ENCODE measurements at regions not wholly inside any gene's neighbourhood (a gene's known extent, or its start where the extent isn't known, plus 50 kb on each side); places are given as distances from the start of the nearest gene placed in this dataset.

DNA sequence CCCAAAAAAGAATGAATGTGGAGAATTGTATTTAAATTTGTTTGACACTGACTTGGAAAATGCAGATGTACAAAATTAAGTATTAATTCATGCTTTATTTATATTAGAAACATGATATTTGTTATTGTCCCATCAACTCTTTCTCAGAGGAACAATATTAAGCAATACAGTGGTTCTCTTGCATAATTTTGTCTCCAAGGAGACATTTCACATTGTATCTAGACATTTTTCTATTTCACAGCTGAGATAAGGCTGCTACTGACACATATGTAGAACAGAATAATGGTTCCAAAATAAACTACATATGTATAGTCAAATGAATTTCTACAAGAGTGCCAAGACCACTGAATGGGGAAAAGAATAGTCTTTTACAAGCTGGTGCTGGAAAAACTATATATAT is 427.9 kb upstream of the SPANXN1 start:
- Histone ChIP-seq H3K27ac (no peak overlapping the region), H3K36me3 (no peaks in the 10 kb centered on the region), H3K4me1 (no peaks in the 10 kb centered on the region), H3K27me3 (no peaks in the 10 kb centered on the region), H3K9me3 (peaks cover 0 to 6% (median 0%) of the 10 kb centered on the region in 11 donors), H3K4me3 (no peak overlapping the region)
- ATAC-seq (no peak), DNase-seq (no peak)
- intact Hi-C loops (cut with DNase I) = no loop called here
- TF ChIP-seq, protein P1, sequence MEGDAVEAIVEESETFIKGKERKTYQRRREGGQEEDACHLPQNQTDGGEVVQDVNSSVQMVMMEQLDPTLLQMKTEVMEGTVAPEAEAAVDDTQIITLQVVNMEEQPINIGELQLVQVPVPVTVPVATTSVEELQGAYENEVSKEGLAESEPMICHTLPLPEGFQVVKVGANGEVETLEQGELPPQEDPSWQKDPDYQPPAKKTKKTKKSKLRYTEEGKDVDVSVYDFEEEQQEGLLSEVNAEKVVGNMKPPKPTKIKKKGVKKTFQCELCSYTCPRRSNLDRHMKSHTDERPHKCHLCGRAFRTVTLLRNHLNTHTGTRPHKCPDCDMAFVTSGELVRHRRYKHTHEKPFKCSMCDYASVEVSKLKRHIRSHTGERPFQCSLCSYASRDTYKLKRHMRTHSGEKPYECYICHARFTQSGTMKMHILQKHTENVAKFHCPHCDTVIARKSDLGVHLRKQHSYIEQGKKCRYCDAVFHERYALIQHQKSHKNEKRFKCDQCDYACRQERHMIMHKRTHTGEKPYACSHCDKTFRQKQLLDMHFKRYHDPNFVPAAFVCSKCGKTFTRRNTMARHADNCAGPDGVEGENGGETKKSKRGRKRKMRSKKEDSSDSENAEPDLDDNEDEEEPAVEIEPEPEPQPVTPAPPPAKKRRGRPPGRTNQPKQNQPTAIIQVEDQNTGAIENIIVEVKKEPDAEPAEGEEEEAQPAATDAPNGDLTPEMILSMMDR (IDR thresholded peaks at IDR 0.05) = no peak

DNA sequence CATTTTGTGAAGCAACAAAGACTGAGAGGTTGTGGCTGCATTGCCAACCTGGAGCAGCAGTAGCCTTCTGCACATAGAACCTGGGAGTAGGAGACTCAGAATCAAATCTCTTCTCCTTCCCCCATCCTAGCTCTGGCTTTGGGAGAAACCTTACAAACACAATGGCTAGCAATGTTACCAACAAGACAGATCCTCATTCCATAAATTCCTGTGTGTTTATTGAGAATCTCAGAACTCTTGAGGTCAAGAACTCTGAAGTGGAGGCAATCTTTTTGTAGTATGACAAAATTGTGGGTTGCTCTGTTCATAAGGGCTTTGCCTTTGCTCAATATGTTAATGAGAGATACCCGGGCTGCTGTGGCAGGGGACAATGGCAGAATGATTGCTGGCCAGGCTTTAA is 406.7 kb upstream of the SPANXN1 start:
- Histone ChIP-seq H3K27ac (no peak overlapping the region), H3K4me1 (no peaks in the 10 kb centered on the region), H3K27me3 (no peaks in the 10 kb centered on the region), H3K4me3 (no peak overlapping the region), H3K36me3 (no peaks in the 10 kb centered on the region), H3K9me3 (no peaks in the 10 kb centered on the region)
- WGBS, 2 donors = 24 to 25% methylated on average over 1 of the region's 1 CpG
- no peak for ATAC-seq
- intact Hi-C loops (cut with DNase I) = no loop called here
- TF ChIP-seq, protein P1 (IDR thresholded peaks at IDR 0.05) = no peak
- DNase-seq = no peak

DNA sequence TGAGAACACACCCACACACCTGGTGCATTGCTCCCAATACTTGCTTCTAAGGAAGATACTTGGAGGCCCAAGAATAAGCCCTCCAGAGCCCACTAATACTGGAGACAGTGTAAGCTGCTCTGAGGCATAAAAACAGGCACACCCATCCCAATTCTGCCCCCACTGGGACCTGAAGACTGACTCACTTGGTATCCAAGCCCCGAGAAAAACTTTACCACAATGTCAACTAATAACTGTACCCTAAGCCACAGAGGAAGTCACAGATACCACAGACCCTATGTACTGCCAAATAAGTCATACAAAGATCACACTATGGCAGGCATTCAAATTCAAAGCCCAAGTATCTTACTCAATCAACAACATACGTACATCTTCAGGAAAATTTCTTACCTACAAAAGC is 398.2 kb upstream of the SPANXN1 start:
- no peaks in the 10 kb centered on the region for H3K4me1 ChIP-seq
- DNase-seq (no peak), ATAC-seq (no peak)
- 69 to 79% methylated on average over 2 of the region's 2 CpGs for WGBS, 2 donors
- no peaks in the 10 kb centered on the region for H3K27me3 ChIP-seq
- H3K4me3 ChIP-seq = no peak overlapping the region
- TF ChIP-seq, protein P1 (IDR thresholded peaks at IDR 0.05) = no peak
- intact Hi-C loops (cut with DNase I) = no loop called here
- no peak overlapping the region for H3K27ac ChIP-seq
- H3K9me3 ChIP-seq = peaks cover 0 to 36% (median 0%) of the 10 kb centered on the region in 11 donors
- H3K36me3 ChIP-seq = no peaks in the 10 kb centered on the region

DNA sequence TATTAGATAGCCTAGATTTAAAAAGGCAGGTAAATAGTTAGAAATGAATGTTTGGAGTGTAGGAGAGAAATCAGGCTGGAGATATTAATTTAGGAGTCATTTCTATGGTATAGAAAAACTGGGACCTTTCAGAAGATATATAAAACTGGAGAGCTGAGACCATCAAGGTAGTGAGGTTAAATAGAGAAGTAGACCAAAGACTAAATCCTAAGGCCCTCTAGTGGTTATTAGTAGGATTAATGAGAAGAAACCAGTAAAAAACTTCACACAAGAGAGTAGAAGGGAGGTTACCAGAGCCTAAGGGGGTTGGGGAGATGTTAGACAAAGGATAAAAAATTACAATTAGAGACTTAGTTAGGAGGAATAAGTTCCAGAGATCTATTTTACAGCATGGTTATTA is 351.0 kb upstream of the SPANXN1 start:
- TF ChIP-seq, protein P1 (IDR thresholded peaks at IDR 0.05) = peak in 2 of 9 donors; percentile 14 to 23
- ATAC-seq = no peak
- DNase-seq = no peak
- H3K4me3 ChIP-seq = no peak overlapping the region
- H3K27ac ChIP-seq = no peak overlapping the region
- H3K9me3 ChIP-seq = no peaks in the 10 kb centered on the region
- intact Hi-C loops (cut with DNase I) = no loop called here
- H3K4me1 ChIP-seq = no peaks in the 10 kb centered on the region
- H3K36me3 ChIP-seq = no peaks in the 10 kb centered on the region
- no peaks in the 10 kb centered on the region for H3K27me3 ChIP-seq

DNA sequence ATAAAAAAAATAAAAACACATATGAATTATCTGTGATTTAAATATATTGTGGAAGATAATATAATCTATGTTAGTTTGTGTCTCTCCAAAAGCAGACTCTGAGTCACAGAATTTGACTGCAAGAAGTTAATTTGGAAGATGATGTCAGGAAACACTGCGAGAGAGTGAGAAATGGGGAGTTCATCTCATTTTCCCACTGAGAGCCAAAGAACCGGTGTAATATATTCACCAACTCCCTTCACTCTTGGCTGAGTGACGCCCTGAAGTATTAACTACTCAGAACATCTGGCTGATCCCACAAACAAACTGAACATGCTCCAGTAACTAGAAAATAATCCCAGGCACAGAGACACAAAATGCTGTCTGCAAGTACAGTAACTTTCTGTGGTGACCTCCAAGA is 345.8 kb upstream of the SPANXN1 start:
- 70% methylated on average over 3 of the region's 3 CpGs for WGBS, 2 donors
- intact Hi-C loops (cut with DNase I) = no loop called here
- H3K4me3 ChIP-seq = no peak overlapping the region
- no peaks in the 10 kb centered on the region for H3K27me3 ChIP-seq
- ATAC-seq (no peak), DNase-seq (no peak)
- no peak overlapping the region for H3K27ac ChIP-seq
- no peaks in the 10 kb centered on the region for H3K36me3 ChIP-seq
- H3K4me1 ChIP-seq = no peaks in the 10 kb centered on the region
- no peaks in the 10 kb centered on the region for H3K9me3 ChIP-seq
- TF ChIP-seq, protein P1 (IDR thresholded peaks at IDR 0.05) = no peak

Data from heart right ventricle (tissue), 16 donors.